Right cardiac atrium (tissue), 5 donors: ENCODE measurements at regions not wholly inside any gene's neighbourhood (a gene's known extent, or its start where the extent isn't known, plus 50 kb on each side); places are given as distances from the start of the nearest gene placed in this dataset.

ENCODE experiments used
- ATAC-seq, 2 donors: fragments of 200-7000 bp; cut with Tn5 transposase; one replicate each; pipeline versions ENCODE4 v1.8.0 to v1.9.1; 2020; ENCODE audit warnings: moderate library complexity in 2 of 2, mild to moderate bottlenecking in 1 of 2
- DNase-seq, 3 donors: peaks; one replicate each; pipeline ENCODE4 v3.0.0-alpha.2; 2020
- H3K27ac ChIP-seq: one replicate; pipeline ENCODE4 v1.5.1; 2013; ENCODE audit warnings: mild to moderate bottlenecking, low read length, control low read depth, moderate library complexity
- H3K27me3 ChIP-seq: one replicate; pipeline ENCODE4 v1.6.1; 2013; ENCODE audit not compliant: control insufficient read depth, insufficient read depth
- H3K4me1 ChIP-seq: one replicate; pipeline ENCODE4 v1.6.1; 2013; ENCODE audit warnings: low read length; ENCODE audit not compliant: control insufficient read depth, insufficient read depth
- H3K4me3 ChIP-seq: one replicate; pipeline ENCODE4 v1.5.1; 2013; ENCODE audit warnings: low read length, control low read depth
- H3K9me3 ChIP-seq: one replicate; pipeline ENCODE4 v1.6.1; 2013; ENCODE audit warnings: low read length; ENCODE audit not compliant: control insufficient read depth
- WGBS: extraction: QIAGEN DNeasy Blood & Tissue Kit; methylation state at CpG from one replicate; pipeline ENCODE4 v1.1.7; 2013; 5-methylcytosine and 5-hydroxymethylcytosine counted together
- intact Hi-C, 4 donors: fragments of 100-400 bp; cut with DNase I; formaldehyde crosslinking; loops; one replicate each; pipeline versions ENCODE4 v1.11.0 to v1.14.0; 2022 to 2023
- donor health status: healthy with polysubstance abuse.
- donor health status: DM: no; HTN: yes; CAD: no.
- donor health status: DM: no; HTN: no; CAD: no.
- donor health status: DM: no; HTN: yes; CAD: no; lungs with severe emphysema.
- donor health status: DM: yes; HTN: yes; CAD: no.

GRCh38 chr16:47777220-47777619, 316.1 kb downstream of the PHKB start:
- Histone ChIP-seq H3K27me3 (no peaks in the 10 kb centered on the region), H3K27ac (no peak overlapping the region), H3K4me3 (no peak overlapping the region), H3K4me1 (no peaks in the 10 kb centered on the region), H3K9me3 (no peaks in the 10 kb centered on the region)
- no peak for DNase-seq
- no peak for ATAC-seq
- intact Hi-C loops = no loop called here

GRCh38 chr16:47774661-47775060, 313.5 kb downstream of the PHKB start:
- no peaks in the 10 kb centered on the region for H3K9me3 ChIP-seq
- ATAC-seq = no peak
- intact Hi-C loops = no loop called here
- no peak for DNase-seq
- 52% methylated on average over 1 of the region's 1 CpG for WGBS
- H3K27ac ChIP-seq = no peak overlapping the region
- no peak overlapping the region for H3K4me3 ChIP-seq
- H3K27me3 ChIP-seq = no peaks in the 10 kb centered on the region
- H3K4me1 ChIP-seq = no peaks in the 10 kb centered on the region

GRCh38 chr16:47753659-47754058, 292.5 kb downstream of the PHKB start:
- WGBS = 38% methylated on average over 1 of the region's 1 CpG
- Histone ChIP-seq H3K27ac (no peak overlapping the region), H3K27me3 (no peaks in the 10 kb centered on the region), H3K4me1 (no peaks in the 10 kb centered on the region), H3K4me3 (no peak overlapping the region), H3K9me3 (no peaks in the 10 kb centered on the region)
- no peak for DNase-seq
- intact Hi-C loops = no loop called here
- ATAC-seq = no peak
